ENCODE measurements at regions not wholly inside any gene's neighbourhood (a gene's known extent, or its start where the extent isn't known, plus 50 kb on each side); places are given as distances from the start of the nearest gene placed in this dataset.

- Histone ChIP-seq H3K4me3 (ENCODE audit: low read length) (no peak overlapping the region), H4K20me1 (ENCODE audit: insufficient read depth, low read depth, low read length) (no peaks in the 10 kb centered on the region), H2AFZ (ENCODE audit: low read length) (no peak overlapping the region), H3K9me2 (replicated peaks; ENCODE audit: insufficient read depth, low read length) (no peaks in the 10 kb centered on the region), H3K9me3 (ENCODE audit: low read length) (no peaks in the 10 kb centered on the region), H3K27ac (ENCODE audit: low read length) (no peak overlapping the region), H3K4me1 (ENCODE audit: low read length) (no peaks in the 10 kb centered on the region), H3K27me3 (ENCODE audit: low read length) (no peaks in the 10 kb centered on the region), H3K9ac (ENCODE audit: low read length) (no peak overlapping the region), H3K4me2 (ENCODE audit: low read depth, low read length, poor library complexity, severe bottlenecking) (no peak overlapping the region), H3K79me2 (ENCODE audit: low read length) (no peaks in the 10 kb centered on the region), H3K36me3 (ENCODE audit: insufficient read depth, low read length) (no peaks in the 10 kb centered on the region)
- DNase-seq: no peak
Measured at GRCh38 chr19:31749231-31749630, 400.0 kb upstream of the TSHZ3 start.

DNA sequence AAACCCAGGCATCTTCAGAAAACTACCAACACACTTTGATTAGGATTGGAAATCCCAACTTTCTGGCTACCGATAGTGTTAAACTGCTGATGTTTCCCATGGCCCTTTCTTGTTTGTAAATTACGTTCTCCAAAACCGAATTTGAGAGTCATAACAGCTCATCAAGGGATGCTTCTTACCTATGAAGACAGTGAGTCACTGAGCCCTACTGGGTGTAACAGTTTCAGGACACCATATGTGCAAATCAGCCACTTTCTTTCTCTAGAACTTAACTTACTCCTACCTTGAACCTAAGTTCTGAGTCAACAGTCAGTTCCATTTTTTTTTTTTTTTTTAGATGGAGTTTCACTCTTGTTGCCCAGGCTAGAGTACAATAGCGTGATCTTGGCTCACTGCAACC lies 410.1 kb upstream of the TSHZ3 start:
- no peak for DNase-seq
- no peak overlapping the region for H3K27ac ChIP-seq (ENCODE audit: low read length)
- H3K9me3 ChIP-seq (ENCODE audit: low read length): no peaks in the 10 kb centered on the region
- H4K20me1 ChIP-seq (ENCODE audit: insufficient read depth, low read depth, low read length): no peaks in the 10 kb centered on the region
- no peak overlapping the region for H3K4me3 ChIP-seq (ENCODE audit: low read length)
- H3K4me2 ChIP-seq (ENCODE audit: low read depth, low read length, poor library complexity, severe bottlenecking): no peak overlapping the region
- no peaks in the 10 kb centered on the region for H3K9me2 ChIP-seq (replicated peaks; ENCODE audit: insufficient read depth, low read length)
- no peaks in the 10 kb centered on the region for H3K27me3 ChIP-seq (ENCODE audit: low read length)
- H3K4me1 ChIP-seq (ENCODE audit: low read length): no peaks in the 10 kb centered on the region
- no peaks in the 10 kb centered on the region for H3K79me2 ChIP-seq (ENCODE audit: low read length)
- no peak overlapping the region for H3K9ac ChIP-seq (ENCODE audit: low read length)
- H3K36me3 ChIP-seq (ENCODE audit: insufficient read depth, low read length): no peaks in the 10 kb centered on the region
- no peak overlapping the region for H2AFZ ChIP-seq (ENCODE audit: low read length)

DNA sequence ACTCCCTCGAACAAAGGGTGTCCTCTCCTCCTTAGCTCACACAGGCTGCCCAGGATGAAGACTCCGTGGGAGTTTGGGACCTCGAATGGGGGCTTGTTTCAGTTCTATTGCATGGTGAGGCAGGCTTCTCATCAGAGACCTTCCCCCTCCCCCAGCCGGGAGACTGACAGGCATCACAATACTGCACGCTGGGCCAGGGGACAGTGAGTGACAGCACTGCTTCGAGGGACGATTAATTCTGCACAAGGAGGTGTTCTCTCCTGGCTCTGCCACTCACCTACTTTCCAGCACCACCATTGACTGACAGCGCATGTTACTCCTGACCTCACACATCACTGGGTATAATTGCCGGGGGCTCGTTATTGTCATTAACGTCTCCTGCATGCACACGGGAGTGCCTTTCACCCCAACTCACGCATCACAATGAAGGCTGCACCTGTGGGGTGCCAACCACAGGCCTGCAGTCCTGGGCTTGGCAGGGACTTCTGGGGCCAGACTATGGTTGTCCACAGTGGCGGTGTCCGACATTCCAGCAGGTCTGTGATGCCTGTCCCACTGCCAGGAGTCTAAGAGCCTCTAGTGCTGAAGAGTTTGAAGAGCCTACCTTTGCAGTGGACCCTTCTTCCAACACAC lies 412.2 kb upstream of the TSHZ3 start:
- no peak for DNase-seq
- Histone ChIP-seq H2AFZ (ENCODE audit: low read length) (no peak overlapping the region), H3K4me1 (ENCODE audit: low read length) (no peaks in the 10 kb centered on the region), H3K36me3 (ENCODE audit: insufficient read depth, low read length) (no peaks in the 10 kb centered on the region), H3K9me3 (ENCODE audit: low read length) (no peaks in the 10 kb centered on the region), H3K9me2 (replicated peaks; ENCODE audit: insufficient read depth, low read length) (0 out of 2 replicates have a peak, but pooled peaks cover 1% of the 10 kb centered on the region), H3K79me2 (ENCODE audit: low read length) (no peaks in the 10 kb centered on the region), H3K9ac (ENCODE audit: low read length) (no peak overlapping the region), H3K4me3 (ENCODE audit: low read length) (no peak overlapping the region), H3K4me2 (ENCODE audit: low read depth, low read length, poor library complexity, severe bottlenecking) (no peak overlapping the region), H3K27ac (ENCODE audit: low read length) (no peak overlapping the region), H4K20me1 (ENCODE audit: insufficient read depth, low read depth, low read length) (no peaks in the 10 kb centered on the region), H3K27me3 (ENCODE audit: low read length) (no peaks in the 10 kb centered on the region)

- H3K27me3 ChIP-seq (ENCODE audit: low read length): no peaks in the 10 kb centered on the region
- 0 out of 2 replicates have a peak, but pooled peaks cover 3% of the 10 kb centered on the region for H3K9me2 ChIP-seq (replicated peaks; ENCODE audit: insufficient read depth, low read length)
- no peak overlapping the region for H3K4me2 ChIP-seq (ENCODE audit: low read depth, low read length, poor library complexity, severe bottlenecking)
- H3K9me3 ChIP-seq (ENCODE audit: low read length): no peaks in the 10 kb centered on the region
- no peak overlapping the region for H3K27ac ChIP-seq (ENCODE audit: low read length)
- no peaks in the 10 kb centered on the region for H3K79me2 ChIP-seq (ENCODE audit: low read length)
- no peak overlapping the region for H3K4me3 ChIP-seq (ENCODE audit: low read length)
- no peaks in the 10 kb centered on the region for H3K4me1 ChIP-seq (ENCODE audit: low read length)
- no peaks in the 10 kb centered on the region for H4K20me1 ChIP-seq (ENCODE audit: insufficient read depth, low read depth, low read length)
- H2AFZ ChIP-seq (ENCODE audit: low read length): no peak overlapping the region
- DNase-seq: no peak
- no peak overlapping the region for H3K9ac ChIP-seq (ENCODE audit: low read length)
- H3K36me3 ChIP-seq (ENCODE audit: insufficient read depth, low read length): no peaks in the 10 kb centered on the region
Measured at GRCh38 chr19:31770223-31770622, 421.0 kb upstream of the TSHZ3 start.

DNA sequence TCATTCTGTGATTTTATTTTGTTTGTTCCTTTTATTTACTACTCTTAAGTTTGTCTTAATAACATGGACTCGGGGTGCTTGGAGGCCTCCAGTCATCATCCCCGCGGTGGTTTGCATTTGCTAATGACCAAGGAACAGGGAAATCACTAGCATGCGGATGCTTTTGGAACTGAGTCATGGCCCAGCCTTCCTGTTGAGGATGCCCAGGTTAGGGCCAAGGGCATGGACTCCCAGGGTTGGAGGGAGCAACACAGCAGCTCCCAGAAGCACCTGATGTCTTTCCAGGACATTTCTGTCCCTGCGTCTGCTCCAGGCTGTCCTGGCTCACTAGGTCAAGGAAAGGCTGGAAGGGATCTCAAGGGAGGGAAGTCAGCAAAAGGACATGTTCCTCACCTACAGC lies 423.7 kb upstream of the TSHZ3 start:
- no peaks in the 10 kb centered on the region for H3K27me3 ChIP-seq (ENCODE audit: low read length)
- no peak overlapping the region for H3K27ac ChIP-seq (ENCODE audit: low read length)
- no peak for DNase-seq
- no peak overlapping the region for H3K4me2 ChIP-seq (ENCODE audit: low read depth, low read length, poor library complexity, severe bottlenecking)
- no peaks in the 10 kb centered on the region for H3K79me2 ChIP-seq (ENCODE audit: low read length)
- no peak overlapping the region for H3K9ac ChIP-seq (ENCODE audit: low read length)
- H2AFZ ChIP-seq (ENCODE audit: low read length): no peak overlapping the region
- H3K9me2 ChIP-seq (replicated peaks; ENCODE audit: insufficient read depth, low read length): no peaks in the 10 kb centered on the region
- no peak overlapping the region for H3K4me3 ChIP-seq (ENCODE audit: low read length)
- no peaks in the 10 kb centered on the region for H3K36me3 ChIP-seq (ENCODE audit: insufficient read depth, low read length)
- no peaks in the 10 kb centered on the region for H4K20me1 ChIP-seq (ENCODE audit: insufficient read depth, low read depth, low read length)
- H3K4me1 ChIP-seq (ENCODE audit: low read length): no peaks in the 10 kb centered on the region
- no peaks in the 10 kb centered on the region for H3K9me3 ChIP-seq (ENCODE audit: low read length)

DNA sequence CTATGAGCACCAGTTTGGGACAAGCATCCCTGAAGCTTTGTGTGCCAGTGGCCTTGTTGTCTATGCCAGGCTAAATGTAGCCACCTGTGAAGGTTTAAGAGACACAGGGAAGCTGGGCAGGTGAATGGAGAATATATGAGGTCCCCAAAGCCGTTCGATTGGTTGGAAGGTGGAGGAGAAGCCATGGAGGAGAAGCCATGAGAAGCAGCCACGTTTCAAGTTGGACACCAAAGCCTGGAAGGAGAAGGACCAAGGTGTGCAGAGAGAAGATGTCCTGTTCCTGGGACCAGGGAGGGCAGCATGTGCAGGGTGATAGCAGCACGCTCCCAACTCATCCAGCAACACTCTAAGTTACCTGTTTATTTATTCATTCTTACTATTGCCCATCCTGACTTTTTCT lies 432.3 kb upstream of the TSHZ3 start:
- H4K20me1 ChIP-seq (ENCODE audit: insufficient read depth, low read depth, low read length): no peaks in the 10 kb centered on the region
- no peaks in the 10 kb centered on the region for H3K79me2 ChIP-seq (ENCODE audit: low read length)
- H3K4me1 ChIP-seq (ENCODE audit: low read length): no peaks in the 10 kb centered on the region
- no peak overlapping the region for H3K27ac ChIP-seq (ENCODE audit: low read length)
- H3K27me3 ChIP-seq (ENCODE audit: low read length): no peaks in the 10 kb centered on the region
- H3K9ac ChIP-seq (ENCODE audit: low read length): no peak overlapping the region
- no peaks in the 10 kb centered on the region for H3K9me3 ChIP-seq (ENCODE audit: low read length)
- no peak overlapping the region for H2AFZ ChIP-seq (ENCODE audit: low read length)
- H3K9me2 ChIP-seq (replicated peaks; ENCODE audit: insufficient read depth, low read length): no peaks in the 10 kb centered on the region
- no peak overlapping the region for H3K4me2 ChIP-seq (ENCODE audit: low read depth, low read length, poor library complexity, severe bottlenecking)
- DNase-seq: no peak
- H3K4me3 ChIP-seq (ENCODE audit: low read length): no peak overlapping the region
- H3K36me3 ChIP-seq (ENCODE audit: insufficient read depth, low read length): no peaks in the 10 kb centered on the region

DNA sequence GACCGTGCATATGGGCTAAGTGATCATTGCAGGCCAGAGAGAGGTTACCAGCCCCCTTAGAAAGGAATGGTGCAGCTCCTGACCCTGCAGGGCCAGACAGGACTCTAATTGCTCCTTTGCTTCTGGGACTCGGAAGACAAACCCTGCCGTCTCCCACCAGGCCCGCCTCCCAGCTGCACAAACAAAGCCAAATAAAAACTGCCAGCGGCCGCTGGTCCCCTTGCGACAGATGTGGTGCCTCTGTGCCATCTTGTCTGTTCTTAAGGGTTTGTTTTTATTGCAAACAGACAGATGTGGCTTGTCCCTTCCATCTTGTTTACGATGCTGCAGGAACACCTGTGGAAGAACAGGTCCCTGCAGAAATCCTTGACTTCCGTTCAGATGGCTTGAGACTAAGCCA lies 434.4 kb upstream of the TSHZ3 start:
- Histone ChIP-seq H3K36me3 (ENCODE audit: insufficient read depth, low read length) (no peaks in the 10 kb centered on the region), H3K9me2 (replicated peaks; ENCODE audit: insufficient read depth, low read length) (no peaks in the 10 kb centered on the region), H3K79me2 (ENCODE audit: low read length) (no peaks in the 10 kb centered on the region), H3K9ac (ENCODE audit: low read length) (no peak overlapping the region), H3K4me3 (ENCODE audit: low read length) (no peak overlapping the region), H3K27ac (ENCODE audit: low read length) (no peak overlapping the region), H4K20me1 (ENCODE audit: insufficient read depth, low read depth, low read length) (no peaks in the 10 kb centered on the region), H3K4me1 (ENCODE audit: low read length) (no peaks in the 10 kb centered on the region), H3K27me3 (ENCODE audit: low read length) (no peaks in the 10 kb centered on the region), H3K4me2 (ENCODE audit: low read depth, low read length, poor library complexity, severe bottlenecking) (no peak overlapping the region), H3K9me3 (ENCODE audit: low read length) (no peaks in the 10 kb centered on the region), H2AFZ (ENCODE audit: low read length) (no peak overlapping the region)
- no peak for DNase-seq

DNA sequence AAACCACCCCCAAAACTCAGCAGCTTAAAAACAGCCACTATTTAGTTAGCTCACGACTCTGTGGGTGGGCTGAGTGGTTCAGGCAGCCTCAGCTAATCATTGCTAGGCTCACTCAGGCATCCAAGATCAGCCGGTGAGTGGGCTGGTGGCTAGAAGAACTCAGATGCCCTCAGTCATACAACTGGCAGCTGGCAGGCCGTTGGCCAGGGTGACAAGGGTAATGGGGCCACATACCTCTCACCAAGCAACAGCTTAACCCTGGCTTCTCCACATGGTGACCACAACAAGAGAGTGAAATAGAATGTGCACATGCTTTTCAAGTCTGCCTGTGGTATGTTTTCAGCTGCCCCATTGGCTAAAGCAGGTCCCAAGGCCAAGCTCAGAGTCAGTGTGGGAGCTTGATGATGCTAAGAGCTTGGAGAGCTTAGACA lies 435.4 kb upstream of the TSHZ3 start:
- Histone ChIP-seq H3K4me2 (ENCODE audit: low read depth, low read length, poor library complexity, severe bottlenecking) (no peak overlapping the region), H3K9me2 (replicated peaks; ENCODE audit: insufficient read depth, low read length) (no peaks in the 10 kb centered on the region)
- DNase-seq: no peak

More for the DNA sequence above, 435.4 kb upstream of the TSHZ3 start:
- no peak overlapping the region for H3K4me3 ChIP-seq (ENCODE audit: low read length)
- H3K27me3 ChIP-seq (ENCODE audit: low read length): no peaks in the 10 kb centered on the region
- H3K9ac ChIP-seq (ENCODE audit: low read length): no peak overlapping the region
- H3K9me3 ChIP-seq (ENCODE audit: low read length): no peaks in the 10 kb centered on the region
- no peaks in the 10 kb centered on the region for H3K4me1 ChIP-seq (ENCODE audit: low read length)
- no peak overlapping the region for H2AFZ ChIP-seq (ENCODE audit: low read length)
- no peak overlapping the region for H3K27ac ChIP-seq (ENCODE audit: low read length)
- no peaks in the 10 kb centered on the region for H3K79me2 ChIP-seq (ENCODE audit: low read length)
- no peaks in the 10 kb centered on the region for H4K20me1 ChIP-seq (ENCODE audit: insufficient read depth, low read depth, low read length)
- H3K36me3 ChIP-seq (ENCODE audit: insufficient read depth, low read length): no peaks in the 10 kb centered on the region
